ENCODE measurements at regions not wholly inside any gene's neighbourhood (a gene's known extent, or its start where the extent isn't known, plus 50 kb on each side); places are given as distances from the start of the nearest gene placed in this dataset.

DNA sequence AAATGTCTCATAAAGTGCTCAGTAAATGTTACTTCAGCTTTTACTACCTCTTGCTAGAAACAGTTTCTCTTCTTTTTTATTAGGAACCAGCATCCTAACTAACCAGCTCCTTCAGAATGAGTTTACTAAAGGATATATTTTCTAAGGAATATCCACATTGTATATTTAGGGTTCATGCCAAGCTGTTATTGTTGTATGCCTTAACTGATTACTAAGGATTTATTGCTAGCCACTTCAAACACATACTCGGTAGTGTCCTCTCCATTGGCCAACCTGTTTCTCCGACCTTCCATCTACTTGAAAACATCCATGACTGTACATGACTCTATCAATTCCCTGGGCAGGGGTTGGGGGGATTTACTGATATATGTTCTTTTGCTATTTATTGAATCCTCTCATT, 906.3 kb upstream of the SORCS1 start:
- no peak overlapping the region for H3K9ac ChIP-seq (ENCODE audit: low read length in 2 of 2)
- no peak overlapping the region for H3K27ac ChIP-seq (ENCODE audit: low read length)
- no peaks in the 10 kb centered on the region for H3K9me3 ChIP-seq (ENCODE audit: control insufficient read depth in 2 of 2, low read length in 2 of 2)
- H3K27me3 ChIP-seq (ENCODE audit: control insufficient read depth in 1 of 2, insufficient read depth in 2 of 2, low read length in 2 of 2) = no peaks in the 10 kb centered on the region
- no peaks in the 10 kb centered on the region for H3K36me3 ChIP-seq (ENCODE audit: control insufficient read depth in 2 of 2, insufficient read depth in 2 of 2, low read length in 2 of 2)
- H3K4me1 ChIP-seq (ENCODE audit: control insufficient read depth, insufficient read depth, low read length) = no peaks in the 10 kb centered on the region
- no peak overlapping the region for H3K4me3 ChIP-seq (ENCODE audit: low read length in 2 of 2)

- Histone ChIP-seq H3K4me1 (ENCODE audit: control insufficient read depth, insufficient read depth, low read length) (no peaks in the 10 kb centered on the region), H3K27me3 (ENCODE audit: control insufficient read depth in 1 of 2, insufficient read depth in 2 of 2, low read length in 2 of 2) (no peaks in the 10 kb centered on the region), H3K9me3 (ENCODE audit: control insufficient read depth in 2 of 2, low read length in 2 of 2) (no peaks in the 10 kb centered on the region), H3K36me3 (ENCODE audit: control insufficient read depth in 2 of 2, insufficient read depth in 2 of 2, low read length in 2 of 2) (no peaks in the 10 kb centered on the region), H3K9ac (ENCODE audit: low read length in 2 of 2) (no peak overlapping the region), H3K27ac (ENCODE audit: low read length) (no peak overlapping the region), H3K4me3 (ENCODE audit: low read length in 2 of 2) (no peak overlapping the region)
Observed at GRCh38 chr10:108069096-108069495, 904.6 kb upstream of the SORCS1 start.

DNA sequence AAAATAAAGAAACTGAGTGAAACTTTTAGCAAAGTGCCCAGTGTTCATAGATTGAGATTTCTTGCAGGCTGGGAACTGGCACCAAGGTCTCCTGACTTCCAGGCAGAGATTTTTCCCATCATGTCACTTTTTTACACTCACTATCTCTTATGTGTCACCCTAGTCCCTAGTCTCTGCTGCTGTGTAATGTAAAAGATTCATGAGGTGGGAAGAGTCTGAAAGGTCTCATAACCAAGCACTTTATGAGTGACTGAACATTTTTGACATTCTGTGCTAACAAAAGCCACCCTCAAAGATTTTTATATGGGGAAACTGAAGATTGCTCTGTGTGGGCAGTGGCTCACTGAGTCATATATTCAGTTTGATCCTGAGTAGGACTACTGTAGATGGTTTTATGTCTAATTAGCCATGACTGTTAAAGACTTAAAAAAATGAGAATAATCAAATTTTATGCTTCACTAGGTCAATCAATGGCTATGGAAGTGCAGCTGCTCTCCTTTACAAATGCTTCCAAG, 900.3 kb upstream of the SORCS1 start:
- Histone ChIP-seq H3K36me3 (ENCODE audit: control insufficient read depth in 2 of 2, insufficient read depth in 2 of 2, low read length in 2 of 2) (no peaks in the 10 kb centered on the region), H3K4me1 (ENCODE audit: control insufficient read depth, insufficient read depth, low read length) (no peaks in the 10 kb centered on the region), H3K27ac (ENCODE audit: low read length) (no peak overlapping the region), H3K9me3 (ENCODE audit: control insufficient read depth in 2 of 2, low read length in 2 of 2) (no peaks in the 10 kb centered on the region), H3K27me3 (ENCODE audit: control insufficient read depth in 1 of 2, insufficient read depth in 2 of 2, low read length in 2 of 2) (no peaks in the 10 kb centered on the region), H3K9ac (ENCODE audit: low read length in 2 of 2) (no peak overlapping the region), H3K4me3 (ENCODE audit: low read length in 2 of 2) (no peak overlapping the region)

GRCh38 chr10:108060246-108060645, 895.7 kb upstream of the SORCS1 start:
- no peak overlapping the region for H3K9ac ChIP-seq (ENCODE audit: low read length in 2 of 2)
- H3K27ac ChIP-seq (ENCODE audit: low read length) = no peak overlapping the region
- no peaks in the 10 kb centered on the region for H3K4me1 ChIP-seq (ENCODE audit: control insufficient read depth, insufficient read depth, low read length)
- H3K27me3 ChIP-seq (ENCODE audit: control insufficient read depth in 1 of 2, insufficient read depth in 2 of 2, low read length in 2 of 2) = no peaks in the 10 kb centered on the region
- no peaks in the 10 kb centered on the region for H3K9me3 ChIP-seq (ENCODE audit: control insufficient read depth in 2 of 2, low read length in 2 of 2)
- no peak overlapping the region for H3K4me3 ChIP-seq (ENCODE audit: low read length in 2 of 2)
- H3K36me3 ChIP-seq (ENCODE audit: control insufficient read depth in 2 of 2, insufficient read depth in 2 of 2, low read length in 2 of 2) = no peaks in the 10 kb centered on the region

DNA sequence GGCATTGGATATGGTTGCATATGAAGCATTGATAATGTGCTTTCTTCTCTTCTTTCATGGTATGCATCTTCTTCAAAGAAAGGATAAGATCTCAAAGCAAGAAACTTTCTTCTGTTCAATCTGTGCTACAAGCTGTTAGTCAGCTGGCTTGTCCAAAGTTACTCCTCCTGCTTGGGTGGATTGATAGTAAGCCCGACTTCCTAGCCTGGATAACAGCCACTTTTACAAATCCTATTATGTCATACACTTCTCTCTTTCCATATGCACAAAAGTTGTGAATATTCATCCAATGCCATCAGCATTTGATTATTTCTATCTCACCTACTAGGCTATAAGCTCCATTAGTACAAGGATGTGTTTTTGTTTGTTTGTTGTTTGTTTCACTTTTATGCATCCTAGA, 891.0 kb upstream of the SORCS1 start:
- Histone ChIP-seq H3K36me3 (ENCODE audit: control insufficient read depth in 2 of 2, insufficient read depth in 2 of 2, low read length in 2 of 2) (no peaks in the 10 kb centered on the region), H3K27me3 (ENCODE audit: control insufficient read depth in 1 of 2, insufficient read depth in 2 of 2, low read length in 2 of 2) (no peaks in the 10 kb centered on the region), H3K4me3 (ENCODE audit: low read length in 2 of 2) (no peak overlapping the region), H3K9me3 (ENCODE audit: control insufficient read depth in 2 of 2, low read length in 2 of 2) (no peaks in the 10 kb centered on the region), H3K4me1 (ENCODE audit: control insufficient read depth, insufficient read depth, low read length) (no peaks in the 10 kb centered on the region), H3K27ac (ENCODE audit: low read length) (no peak overlapping the region), H3K9ac (ENCODE audit: low read length in 2 of 2) (no peak overlapping the region)

DNA sequence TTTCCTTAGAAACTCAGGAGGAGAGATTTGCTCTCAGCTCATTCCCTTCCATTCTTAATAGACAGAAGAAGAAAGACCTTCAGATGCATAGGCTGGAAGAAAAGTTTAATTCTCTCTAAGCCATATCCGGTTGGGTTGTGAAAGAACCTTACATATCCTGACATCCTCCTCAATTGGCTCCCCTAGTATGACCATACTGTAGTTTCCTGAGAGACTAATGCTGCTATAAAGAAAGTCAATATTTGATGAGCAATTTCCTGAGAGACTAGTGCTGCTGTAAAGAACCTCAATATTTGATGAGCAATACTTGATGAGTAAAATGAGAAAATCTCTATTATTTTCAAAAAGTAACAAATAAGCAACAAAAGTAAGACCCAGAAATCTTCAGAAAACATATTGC, 888.5 kb upstream of the SORCS1 start:
- no peak overlapping the region for H3K9ac ChIP-seq (ENCODE audit: low read length in 2 of 2)
- H3K36me3 ChIP-seq (ENCODE audit: control insufficient read depth in 2 of 2, insufficient read depth in 2 of 2, low read length in 2 of 2) = no peaks in the 10 kb centered on the region
- H3K4me1 ChIP-seq (ENCODE audit: control insufficient read depth, insufficient read depth, low read length) = no peaks in the 10 kb centered on the region
- no peaks in the 10 kb centered on the region for H3K27me3 ChIP-seq (ENCODE audit: control insufficient read depth in 1 of 2, insufficient read depth in 2 of 2, low read length in 2 of 2)
- no peak overlapping the region for H3K4me3 ChIP-seq (ENCODE audit: low read length in 2 of 2)
- no peak overlapping the region for H3K27ac ChIP-seq (ENCODE audit: low read length)
- no peaks in the 10 kb centered on the region for H3K9me3 ChIP-seq (ENCODE audit: control insufficient read depth in 2 of 2, low read length in 2 of 2)

DNA sequence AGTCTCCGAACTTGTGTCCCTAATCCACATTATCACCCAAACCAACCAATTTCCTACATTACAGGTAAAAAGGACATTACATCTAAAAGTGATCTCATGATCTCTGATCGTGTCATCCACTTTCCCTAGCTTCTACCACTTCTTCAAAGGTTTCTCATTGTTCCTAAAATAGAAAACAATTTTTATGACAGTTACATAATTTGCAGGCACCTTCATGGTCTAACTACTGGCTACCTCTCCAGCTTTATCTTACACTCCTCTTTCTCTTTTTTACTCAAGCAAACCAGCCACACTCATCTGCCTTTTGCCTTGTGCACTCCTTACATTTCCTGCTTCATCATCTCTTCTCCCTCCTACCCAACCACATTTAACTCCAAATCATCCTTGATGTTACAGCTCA, 886.7 kb upstream of the SORCS1 start:
- Histone ChIP-seq H3K4me1 (ENCODE audit: control insufficient read depth, insufficient read depth, low read length) (no peaks in the 10 kb centered on the region), H3K9me3 (ENCODE audit: control insufficient read depth in 2 of 2, low read length in 2 of 2) (no peaks in the 10 kb centered on the region), H3K27me3 (ENCODE audit: control insufficient read depth in 1 of 2, insufficient read depth in 2 of 2, low read length in 2 of 2) (no peaks in the 10 kb centered on the region), H3K36me3 (ENCODE audit: control insufficient read depth in 2 of 2, insufficient read depth in 2 of 2, low read length in 2 of 2) (no peaks in the 10 kb centered on the region), H3K9ac (ENCODE audit: low read length in 2 of 2) (no peak overlapping the region), H3K4me3 (ENCODE audit: low read length in 2 of 2) (no peak overlapping the region), H3K27ac (ENCODE audit: low read length) (no peak overlapping the region)

DNA sequence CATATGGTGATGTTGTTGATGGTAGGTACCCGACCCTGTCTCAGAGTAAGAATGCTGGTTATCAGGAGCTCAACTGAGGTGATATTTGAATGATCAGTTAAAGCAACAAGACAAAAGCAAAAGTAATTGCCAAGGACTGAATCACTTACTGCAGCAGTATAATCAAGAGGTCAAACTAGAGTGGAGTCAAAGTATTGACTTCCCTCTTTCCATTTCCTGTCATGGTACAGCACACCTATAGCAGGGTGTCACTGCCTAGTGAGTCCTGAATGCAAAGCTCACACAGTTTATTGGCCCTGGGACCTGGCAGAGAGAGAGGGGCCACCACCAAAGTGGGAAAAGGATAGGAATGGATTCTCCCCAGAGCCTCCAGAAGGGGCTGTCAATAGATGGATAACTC, 886.1 kb upstream of the SORCS1 start:
- Histone ChIP-seq H3K36me3 (ENCODE audit: control insufficient read depth in 2 of 2, insufficient read depth in 2 of 2, low read length in 2 of 2) (no peaks in the 10 kb centered on the region), H3K4me1 (ENCODE audit: control insufficient read depth, insufficient read depth, low read length) (no peaks in the 10 kb centered on the region), H3K9ac (ENCODE audit: low read length in 2 of 2) (no peak overlapping the region), H3K27ac (ENCODE audit: low read length) (no peak overlapping the region), H3K9me3 (ENCODE audit: control insufficient read depth in 2 of 2, low read length in 2 of 2) (no peaks in the 10 kb centered on the region), H3K27me3 (ENCODE audit: control insufficient read depth in 1 of 2, insufficient read depth in 2 of 2, low read length in 2 of 2) (no peaks in the 10 kb centered on the region), H3K4me3 (ENCODE audit: low read length in 2 of 2) (no peak overlapping the region)

- Histone ChIP-seq H3K27ac (ENCODE audit: low read length) (no peak overlapping the region), H3K4me1 (ENCODE audit: control insufficient read depth, insufficient read depth, low read length) (no peaks in the 10 kb centered on the region), H3K27me3 (ENCODE audit: control insufficient read depth in 1 of 2, insufficient read depth in 2 of 2, low read length in 2 of 2) (no peaks in the 10 kb centered on the region), H3K9me3 (ENCODE audit: control insufficient read depth in 2 of 2, low read length in 2 of 2) (no peaks in the 10 kb centered on the region), H3K9ac (ENCODE audit: low read length in 2 of 2) (no peak overlapping the region), H3K36me3 (ENCODE audit: control insufficient read depth in 2 of 2, insufficient read depth in 2 of 2, low read length in 2 of 2) (no peaks in the 10 kb centered on the region), H3K4me3 (ENCODE audit: low read length in 2 of 2) (no peak overlapping the region)
Observed at GRCh38 chr10:108049668-108050067, 885.2 kb upstream of the SORCS1 start.

DNA sequence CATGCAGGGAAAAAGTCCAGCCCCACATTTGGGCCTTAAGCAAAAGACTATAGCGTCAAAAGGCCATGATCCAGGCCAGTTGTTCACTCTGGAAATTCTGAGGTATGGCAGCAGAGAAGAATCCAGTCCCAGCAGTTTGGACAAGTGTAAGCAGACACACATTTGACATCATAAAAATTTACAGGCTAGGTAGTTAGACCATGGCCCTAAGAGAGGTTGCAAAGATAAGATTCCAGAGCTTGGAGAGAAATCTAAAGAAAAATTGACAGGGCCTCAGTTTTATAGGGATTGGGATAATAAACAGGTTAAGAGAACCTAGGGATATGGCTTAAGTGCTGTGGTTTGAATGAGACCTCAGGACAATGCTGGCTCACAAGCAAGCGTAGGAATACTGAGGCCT, 884.4 kb upstream of the SORCS1 start:
- Histone ChIP-seq H3K4me3 (ENCODE audit: low read length in 2 of 2) (no peak overlapping the region), H3K27me3 (ENCODE audit: control insufficient read depth in 1 of 2, insufficient read depth in 2 of 2, low read length in 2 of 2) (no peaks in the 10 kb centered on the region), H3K36me3 (ENCODE audit: control insufficient read depth in 2 of 2, insufficient read depth in 2 of 2, low read length in 2 of 2) (no peaks in the 10 kb centered on the region), H3K27ac (ENCODE audit: low read length) (no peak overlapping the region), H3K9me3 (ENCODE audit: control insufficient read depth in 2 of 2, low read length in 2 of 2) (no peaks in the 10 kb centered on the region), H3K4me1 (ENCODE audit: control insufficient read depth, insufficient read depth, low read length) (no peaks in the 10 kb centered on the region), H3K9ac (ENCODE audit: low read length in 2 of 2) (no peak overlapping the region)

DNA sequence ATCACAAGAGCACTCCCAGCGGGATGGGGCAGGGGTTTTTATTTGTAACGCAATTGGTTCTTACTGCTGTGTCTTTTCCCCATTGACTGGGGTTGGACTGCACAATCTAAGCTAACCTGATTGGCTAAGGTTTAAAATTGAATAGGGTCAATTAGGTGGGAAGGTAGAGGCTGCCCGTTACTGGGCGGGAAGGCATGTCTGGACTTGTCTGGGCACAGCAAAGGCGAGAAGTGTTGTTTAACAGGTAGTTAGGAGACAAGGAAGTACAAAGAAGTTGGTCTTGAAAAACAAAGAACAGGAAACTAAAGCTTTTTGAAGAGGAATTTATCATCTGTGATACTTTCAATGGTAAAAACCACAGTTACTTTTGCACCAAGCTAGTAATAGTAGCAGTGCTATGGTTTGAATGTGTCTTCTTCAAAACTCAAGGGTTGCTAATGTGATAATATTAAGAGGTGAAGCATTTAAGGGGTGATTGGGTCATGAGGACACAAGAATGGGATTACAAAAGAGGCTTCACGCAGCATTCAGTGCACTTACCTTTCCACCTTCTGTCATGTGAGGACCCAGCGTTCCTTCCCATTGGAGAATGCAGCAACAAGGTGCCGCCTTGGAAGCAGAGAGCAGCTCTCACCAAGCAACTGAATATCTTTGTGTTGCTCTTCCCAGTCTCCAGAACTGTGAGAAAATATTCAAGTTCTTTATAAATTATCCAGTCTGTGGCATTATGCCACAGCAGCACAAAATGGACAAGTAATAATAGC, 875.5 kb upstream of the SORCS1 start:
- no peak overlapping the region for H3K27ac ChIP-seq (ENCODE audit: low read length)
- H3K36me3 ChIP-seq (ENCODE audit: control insufficient read depth in 2 of 2, insufficient read depth in 2 of 2, low read length in 2 of 2) = no peaks in the 10 kb centered on the region
- H3K4me3 ChIP-seq (ENCODE audit: low read length in 2 of 2) = no peak overlapping the region
- H3K9me3 ChIP-seq (ENCODE audit: control insufficient read depth in 2 of 2, low read length in 2 of 2) = no peaks in the 10 kb centered on the region
- H3K27me3 ChIP-seq (ENCODE audit: control insufficient read depth in 1 of 2, insufficient read depth in 2 of 2, low read length in 2 of 2) = no peaks in the 10 kb centered on the region
- H3K4me1 ChIP-seq (ENCODE audit: control insufficient read depth, insufficient read depth, low read length) = no peaks in the 10 kb centered on the region
- no peak overlapping the region for H3K9ac ChIP-seq (ENCODE audit: low read length in 2 of 2)

All from stomach smooth muscle (tissue), 2 donors.